ENCODE measurements at regions not wholly inside any gene's neighbourhood (a gene's known extent, or its start where the extent isn't known, plus 50 kb on each side); places are given as distances from the start of the nearest gene placed in this dataset.
A peak's percentile ranks its signal among the peaks of the same experiment; 100 is the strongest.
"Not testable (repeated sequence)": the region's sequence is repeated elsewhere in the genome, so short reads cannot be mapped to it uniquely, and the experiment has no call there.

DNA sequence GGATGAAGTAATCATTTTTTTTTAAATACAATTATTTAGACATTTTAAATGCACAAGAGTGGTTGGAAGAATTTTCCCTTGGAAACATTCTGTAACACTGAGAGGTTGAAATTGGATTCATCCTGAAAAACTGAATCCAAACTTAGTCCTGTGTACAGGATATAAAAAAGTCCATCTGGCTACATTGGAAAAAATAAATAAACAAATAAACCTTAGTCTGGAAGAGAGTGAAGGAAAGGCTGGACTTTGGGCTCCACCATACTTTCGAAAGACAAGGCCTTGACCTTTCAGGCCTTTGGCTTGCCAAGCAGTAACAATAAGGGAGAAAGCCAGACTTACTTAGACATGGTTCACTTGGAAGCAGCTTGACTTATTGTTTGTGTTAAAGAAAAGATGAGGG, 664.3 kb downstream of the TENT5A start:
- no peak for DNase-seq

- DNase-seq, result no peak
Observed at GRCh38 chr6:81086991-81087390, 665.5 kb downstream of the TENT5A start.

- no peak for DNase-seq
Observed at GRCh38 chr6:81085431-81085790, 667.1 kb downstream of the TENT5A start.

DNA sequence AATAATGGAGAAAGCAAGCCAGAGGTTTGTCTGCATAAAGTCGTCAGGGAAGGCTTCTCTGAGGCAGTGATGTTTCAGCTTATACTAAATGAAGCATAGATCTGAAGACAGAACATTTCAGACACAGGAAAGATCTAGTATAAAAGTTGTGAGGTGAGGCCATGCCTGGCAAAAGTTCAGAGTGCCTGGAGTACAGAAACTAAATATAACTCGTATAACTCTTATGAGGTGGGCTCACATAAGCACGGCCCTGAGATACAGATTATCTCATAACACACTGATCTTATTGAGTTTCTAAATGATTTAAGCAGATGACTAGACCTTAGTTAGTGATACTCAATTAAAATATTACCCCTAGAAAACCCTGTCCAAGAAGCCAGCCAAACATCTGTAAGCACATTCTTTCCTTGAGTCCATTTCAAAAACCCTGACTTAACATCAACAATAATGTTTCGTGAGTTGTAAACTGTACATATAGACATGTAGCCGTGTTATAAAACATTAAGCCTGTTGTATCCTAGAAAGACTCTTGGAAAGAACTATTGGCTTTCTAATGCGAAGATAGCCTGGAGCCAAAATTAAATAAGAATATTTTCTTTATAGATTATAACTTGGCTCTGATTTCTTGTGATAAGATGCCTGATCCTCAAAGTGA, 667.6 kb downstream of the TENT5A start:
- DNase-seq, result no peak

- DNase-seq, result peak; percentile 52
Observed at GRCh38 chr6:81075974-81076373, 676.5 kb downstream of the TENT5A start.

- DNase-seq, result no peak
Observed at GRCh38 chr6:81073318-81073717, 679.2 kb downstream of the TENT5A start.

DNA sequence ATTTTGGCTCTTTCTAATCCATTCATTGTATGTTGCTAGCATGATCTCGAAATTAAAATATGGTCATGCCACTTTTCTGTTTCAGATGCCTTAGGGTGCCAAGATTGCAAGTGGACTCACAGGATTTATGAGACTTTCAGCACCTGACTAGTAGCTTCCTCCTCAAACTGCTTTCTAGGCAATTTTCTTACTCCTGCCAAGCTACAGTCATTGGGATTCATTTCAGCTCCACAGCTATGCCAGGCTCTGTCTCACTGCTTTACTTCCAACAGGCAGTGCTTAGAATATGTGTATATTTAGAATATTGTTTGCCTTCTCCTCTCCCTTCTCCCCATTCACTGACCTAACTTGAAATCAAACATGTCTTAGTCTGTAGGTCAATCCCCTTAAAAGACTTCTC, 681.4 kb downstream of the TENT5A start:
- DNase-seq, result no peak

- no peak for DNase-seq
Observed at GRCh38 chr6:81067057-81067456, 685.4 kb downstream of the TENT5A start.

DNA sequence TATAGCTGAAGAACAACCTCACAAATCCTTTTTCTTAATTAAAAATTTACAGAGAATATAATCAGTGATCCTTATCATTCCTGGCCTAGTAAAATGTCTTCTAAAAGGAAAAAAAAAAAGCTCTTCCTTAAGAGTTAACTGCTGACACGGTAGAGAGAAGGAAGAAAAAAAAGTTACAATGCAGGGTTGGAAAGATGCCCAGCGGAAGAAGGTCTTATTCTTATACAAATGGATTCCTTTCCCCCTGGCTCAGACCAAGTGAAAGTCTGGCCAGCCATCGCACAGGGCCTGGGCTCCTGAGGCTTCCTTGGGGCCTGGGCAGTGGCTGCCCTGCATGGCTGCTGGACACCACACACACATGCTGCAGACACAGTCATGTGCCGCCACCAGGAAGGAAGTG, 688.6 kb downstream of the TENT5A start:
- no peak for DNase-seq

DNA sequence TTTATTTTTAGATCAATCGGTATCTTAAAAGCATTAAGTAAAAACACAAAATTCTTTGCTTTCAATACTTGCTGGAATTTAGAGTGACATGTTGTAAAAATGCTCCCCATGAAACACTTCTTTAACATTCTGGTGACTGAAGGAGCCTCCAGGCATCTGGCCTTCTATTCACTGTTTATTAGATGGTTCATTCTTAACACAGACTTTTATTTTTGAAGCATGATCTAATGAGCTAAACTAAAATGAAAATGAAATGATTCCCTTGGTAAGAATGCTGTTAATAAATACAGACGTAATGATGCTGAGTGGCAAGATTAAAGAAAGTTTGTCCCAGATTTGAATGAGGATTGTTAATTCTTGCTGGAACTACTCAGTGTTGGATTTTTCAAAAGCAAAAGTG, 698.4 kb downstream of the TENT5A start:
- DNase-seq, result no peak

- no peak for DNase-seq
Observed at GRCh38 chr6:81051952-81052351, 700.5 kb downstream of the TENT5A start.

- DNase-seq, result peak; percentile 14
Observed at GRCh38 chr6:81049425-81050042, 702.9 kb downstream of the TENT5A start.

DNA sequence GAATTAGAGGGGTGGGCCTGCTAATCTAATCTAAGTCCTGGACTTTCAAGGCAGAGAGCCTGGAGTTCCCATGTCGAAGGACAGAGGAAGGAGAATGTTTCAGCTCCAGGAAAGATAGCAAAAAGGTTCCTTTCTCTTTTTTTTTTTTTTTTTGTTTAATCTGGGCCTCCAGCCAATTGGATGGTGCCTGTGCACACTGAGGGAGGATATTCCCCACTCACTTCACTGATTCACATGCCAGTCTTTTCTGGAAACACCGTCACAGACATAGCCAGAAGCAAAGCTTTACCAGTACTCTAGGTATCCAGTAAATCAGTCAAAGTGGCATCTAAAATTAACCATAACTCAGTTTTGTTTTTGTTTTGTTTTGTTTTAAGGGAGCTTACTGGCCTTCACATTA, 721.1 kb downstream of the TENT5A start:
- no peak for DNase-seq

DNA sequence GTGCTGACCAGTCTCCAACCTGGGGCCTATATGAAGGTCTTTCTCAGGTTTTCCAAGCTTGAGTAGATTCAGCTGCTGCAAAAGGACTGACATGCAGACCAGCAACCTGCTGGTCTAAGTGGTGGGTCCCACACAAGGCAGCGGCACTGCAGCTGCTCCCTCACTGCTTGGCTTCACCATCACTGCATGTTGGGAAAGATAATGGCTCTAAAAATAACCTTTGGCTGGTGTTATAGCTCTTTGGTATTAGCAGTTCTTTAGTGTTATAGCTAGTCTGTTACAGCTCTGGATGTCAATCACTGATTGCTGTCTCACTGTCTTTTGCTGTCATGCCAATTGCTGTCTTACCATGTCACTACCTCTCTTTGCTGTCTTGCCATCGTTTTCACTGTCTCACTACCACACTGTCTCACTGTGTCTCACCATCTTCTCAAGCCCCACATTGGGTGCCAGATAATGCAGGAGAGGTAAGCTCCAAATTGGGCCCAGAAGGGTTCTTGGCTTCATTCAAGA, 726.4 kb downstream of the TENT5A start:
- no peak for DNase-seq

DNA sequence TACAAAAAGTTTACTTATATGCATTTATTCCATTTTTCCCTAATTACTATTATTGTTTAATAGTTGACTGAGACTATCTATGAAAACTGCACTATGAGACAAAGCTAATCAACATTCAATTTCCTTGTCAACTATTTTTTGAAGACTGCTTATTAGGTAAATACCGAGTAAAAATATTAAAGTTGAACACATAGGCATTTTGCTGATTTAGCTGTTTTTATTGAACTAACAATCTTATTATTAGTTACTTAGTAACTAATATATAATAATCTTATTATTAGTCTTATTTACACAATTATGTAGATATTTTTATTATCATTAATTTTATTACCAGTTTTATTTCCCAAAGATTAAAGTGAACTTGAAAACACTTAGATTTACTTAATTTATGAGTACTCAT, 728.8 kb downstream of the TENT5A start:
- no peak for DNase-seq

GRCh38 chr6:81023007-81023582, 729.4 kb downstream of the TENT5A start:
- DNase-seq, result peak; percentile 64

GRCh38 chr6:81017586-81017985, 734.9 kb downstream of the TENT5A start:
- DNase-seq, result not testable (repeated sequence)

DNA sequence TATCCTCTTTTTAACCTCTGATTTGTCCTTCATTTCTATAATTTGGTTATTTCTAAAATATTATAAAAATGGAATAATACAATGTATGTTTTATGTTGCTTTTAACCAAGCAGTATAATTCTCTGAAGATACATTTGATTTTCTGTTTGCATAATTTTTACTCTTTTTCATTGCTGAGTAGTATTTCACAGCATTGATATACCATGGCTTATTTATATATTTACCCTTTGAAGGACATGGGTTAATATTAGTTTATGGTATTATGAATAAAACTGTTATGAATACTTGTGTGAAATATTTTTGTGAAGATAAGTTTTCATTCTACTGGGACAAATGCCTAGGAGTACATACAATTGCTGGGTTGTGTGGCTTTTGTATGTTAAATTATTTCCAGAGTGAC, 748.6 kb downstream of the TENT5A start:
- no peak for DNase-seq

DNA sequence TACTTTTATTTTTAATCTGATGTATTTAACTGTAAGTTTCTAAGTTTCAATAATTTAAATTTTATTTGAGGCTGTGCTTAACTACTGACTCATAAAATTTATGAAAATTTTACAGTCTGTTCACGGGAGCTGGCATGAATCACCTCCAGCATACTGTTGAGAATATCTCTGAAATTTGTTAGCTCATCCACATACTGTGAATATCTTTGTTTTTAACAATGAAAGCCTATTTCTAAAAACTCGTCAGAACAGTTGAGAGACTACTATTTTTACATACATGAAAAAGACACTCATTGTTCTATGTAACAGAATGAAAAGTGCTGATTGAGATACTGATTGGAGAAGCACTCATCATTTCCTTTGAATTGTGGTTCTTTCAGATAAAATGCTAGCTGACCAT, 749.3 kb downstream of the TENT5A start:
- DNase-seq, result no peak

DNA sequence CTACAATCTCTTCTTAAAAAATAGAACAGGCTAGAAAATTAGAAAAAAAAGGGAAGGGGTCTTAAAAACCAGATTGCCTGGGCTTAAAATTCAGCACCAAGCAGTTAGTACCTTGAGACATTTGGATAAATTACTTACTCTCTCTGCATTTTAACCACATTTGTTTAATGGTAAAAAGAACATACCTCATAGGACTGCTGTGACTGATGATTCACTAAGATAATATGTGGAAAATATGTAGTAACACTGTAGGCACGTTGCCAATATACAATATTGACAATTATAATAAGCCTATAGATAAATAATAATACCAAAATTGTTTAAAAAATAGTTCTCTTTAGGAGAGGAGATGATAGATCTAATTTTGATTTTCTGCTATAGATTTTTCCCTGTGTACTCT, 750.4 kb downstream of the TENT5A start:
- DNase-seq, result no peak

DNA sequence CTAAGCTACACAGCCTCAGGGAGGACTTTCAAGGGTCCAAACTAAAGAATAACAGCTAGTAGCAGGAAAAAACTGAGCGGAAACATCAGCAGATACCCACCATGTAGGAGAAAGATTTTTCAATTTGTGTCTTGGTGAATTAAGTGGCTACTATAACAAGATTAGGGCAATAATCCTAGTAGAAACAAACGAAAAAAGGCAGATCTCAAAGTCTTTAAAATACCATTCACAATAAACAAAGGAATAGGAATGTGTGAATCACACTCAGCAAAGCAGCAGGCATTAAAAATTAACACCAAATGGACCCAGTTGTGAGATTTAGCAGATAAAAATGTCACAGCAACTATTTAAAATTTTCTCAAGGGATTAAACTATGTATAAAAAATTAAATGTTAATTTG, 761.2 kb downstream of the TENT5A start:
- no peak for DNase-seq

DNA sequence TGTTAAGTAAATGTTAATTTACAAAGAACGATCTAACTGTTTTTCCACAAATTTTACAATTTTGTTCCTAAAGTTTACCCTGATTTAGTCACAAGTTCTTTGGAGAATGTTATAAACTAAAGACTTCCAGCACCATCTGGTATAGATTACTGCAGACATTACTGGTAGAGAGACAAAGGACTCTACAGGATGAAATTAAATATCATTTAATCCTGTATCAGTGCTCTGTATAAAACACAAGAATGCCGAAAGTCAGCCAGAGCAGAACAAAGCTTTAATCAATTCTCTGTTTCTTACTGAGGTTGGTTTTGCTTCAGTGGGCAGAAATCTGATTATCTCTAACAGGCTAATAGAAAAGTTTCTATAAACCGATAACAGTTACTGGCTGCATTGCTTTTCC, 763.6 kb downstream of the TENT5A start:
- no peak for DNase-seq

DNA sequence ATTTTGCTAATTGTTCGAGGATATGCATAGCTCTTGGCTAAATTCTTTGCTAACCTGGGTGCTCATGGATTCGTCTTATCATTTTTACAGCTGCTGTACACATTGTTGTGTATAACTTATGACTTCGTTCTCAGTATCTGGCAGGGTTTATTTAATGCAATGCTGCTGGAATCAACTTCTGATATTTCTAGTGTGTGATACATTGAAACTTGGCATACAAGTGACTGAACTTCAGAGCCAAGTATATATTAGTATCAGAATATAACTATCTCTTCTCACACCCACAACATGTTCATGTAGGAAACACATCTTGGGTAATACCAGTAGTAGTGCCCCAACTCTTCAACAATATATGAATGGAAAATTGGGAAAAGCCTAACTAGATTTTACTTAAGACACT, 764.2 kb downstream of the TENT5A start:
- no peak for DNase-seq

DNA sequence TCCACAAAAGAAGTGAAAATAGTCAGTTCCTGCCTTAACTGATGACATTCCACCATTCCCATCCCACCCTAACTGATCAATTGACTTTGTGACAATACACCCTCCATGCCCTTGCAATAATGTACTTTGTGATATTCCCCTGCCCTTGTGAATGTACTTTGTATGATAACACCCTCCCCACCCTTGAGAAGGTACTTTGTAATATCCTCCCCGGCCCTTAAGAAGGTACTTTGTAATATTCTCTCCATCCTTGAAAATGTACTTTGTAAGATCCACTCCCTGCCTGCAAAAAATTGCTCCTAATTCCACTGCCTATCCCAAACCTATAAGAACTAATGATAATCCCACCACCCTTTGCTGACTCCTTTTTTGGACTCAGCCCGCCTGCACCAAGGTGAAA, 771.3 kb downstream of the TENT5A start:
- not testable (repeated sequence) for DNase-seq

DNA sequence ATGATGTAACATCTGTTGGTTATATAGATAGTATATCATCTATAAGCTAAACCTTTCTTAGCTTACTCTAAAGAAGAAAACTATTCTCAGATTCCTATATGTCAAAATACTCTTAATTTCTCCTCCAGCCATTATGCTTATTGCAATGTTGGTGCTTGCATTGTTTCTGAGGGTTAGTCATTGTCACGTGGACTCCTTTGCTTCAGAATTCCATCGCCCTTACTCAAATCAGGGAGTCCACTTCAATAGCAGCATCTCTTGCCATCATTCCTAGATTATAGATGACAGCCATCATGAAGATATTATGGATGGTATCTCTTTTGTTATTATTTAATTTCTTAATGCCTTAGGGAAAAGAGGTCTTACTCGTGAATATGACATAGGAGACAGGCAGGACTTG, 776.1 kb downstream of the TENT5A start:
- DNase-seq, result no peak

Measured in OCI-M1 (cell line).